ENCODE measurements at regions not wholly inside any gene's neighbourhood (a gene's known extent, or its start where the extent isn't known, plus 50 kb on each side); places are given as distances from the start of the nearest gene placed in this dataset.

DNA sequence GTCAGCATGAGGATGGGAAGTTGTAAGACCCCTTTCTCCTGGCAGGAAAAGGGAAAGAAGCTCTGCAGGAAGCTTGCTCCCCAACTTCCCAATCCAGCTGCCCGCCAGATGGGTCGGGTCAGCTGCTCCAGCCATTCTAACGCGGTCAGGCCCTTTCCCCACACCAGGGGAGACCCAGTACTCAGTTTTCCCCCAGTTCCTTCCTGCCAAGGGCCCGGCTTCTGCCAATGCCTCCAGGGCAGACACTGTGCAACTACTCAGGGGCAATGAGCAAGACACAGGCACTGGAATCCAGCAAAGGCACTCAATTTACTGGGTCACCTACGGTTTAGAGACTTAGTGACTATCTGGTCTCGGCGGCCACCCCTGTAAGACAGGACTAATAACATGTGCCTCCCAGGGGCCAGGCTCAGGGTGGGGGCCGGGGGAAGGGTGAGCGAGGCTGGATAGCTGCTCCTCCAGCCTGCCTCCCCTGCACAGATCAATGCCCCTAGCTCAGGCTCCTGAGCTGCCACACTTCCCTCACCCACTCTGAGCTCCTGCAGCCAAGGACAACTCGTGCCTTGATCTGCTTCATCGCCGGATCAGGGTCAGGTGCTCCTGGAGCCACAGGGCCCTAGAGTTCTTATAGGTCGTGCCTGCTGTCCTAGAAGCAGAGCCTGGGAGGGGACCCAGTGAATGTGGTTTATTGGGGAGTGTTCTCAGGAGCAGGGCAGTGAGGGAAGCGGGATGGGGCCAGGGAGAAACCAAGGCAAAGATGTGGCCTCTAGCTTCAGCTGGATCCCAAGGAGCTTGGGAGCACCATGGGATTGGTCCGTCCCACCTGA, 171.1 kb downstream of the ZFP36L2 start:
- no peak for DNase-seq (ENCODE audit: low read depth)

DNA sequence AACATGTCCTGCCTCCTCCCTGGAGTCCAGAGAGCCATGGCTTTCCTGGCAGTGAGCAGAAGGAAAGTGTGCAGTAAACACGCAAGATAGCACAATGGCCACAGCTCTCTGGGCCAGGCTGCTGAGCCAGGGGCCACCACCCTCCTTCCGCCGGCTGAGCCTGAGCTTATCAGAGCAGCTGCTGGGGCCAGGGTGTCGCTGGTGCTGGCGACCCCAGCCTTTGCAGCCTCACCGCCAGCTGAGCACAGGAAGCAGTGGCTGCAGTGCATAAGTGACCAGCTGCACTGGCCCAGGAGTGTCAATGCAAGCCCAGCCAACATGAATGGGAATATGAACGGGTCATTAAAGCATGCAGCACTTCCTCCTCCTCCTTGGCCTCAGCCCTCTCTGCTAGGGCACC, 172.0 kb downstream of the ZFP36L2 start:
- no peak for DNase-seq (ENCODE audit: low read depth)

DNA sequence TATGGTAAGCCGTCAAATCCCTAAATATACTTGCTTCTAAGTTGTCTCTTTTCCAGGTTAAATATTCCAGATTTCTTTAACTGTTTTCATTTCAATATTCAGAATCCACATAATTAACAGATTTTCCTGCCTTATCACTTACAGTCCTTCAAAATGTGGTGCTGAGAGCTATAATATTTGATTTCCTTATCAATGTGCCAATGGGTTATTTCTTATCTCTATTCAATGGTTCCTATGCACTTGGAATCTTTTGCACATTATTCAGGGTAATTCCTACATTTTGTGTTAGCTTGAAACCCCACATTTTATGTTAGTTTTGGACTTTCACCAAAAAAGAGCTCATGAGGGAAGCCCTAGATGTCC, 173.5 kb downstream of the ZFP36L2 start:
- no peak for DNase-seq (ENCODE audit: low read depth)

DNA sequence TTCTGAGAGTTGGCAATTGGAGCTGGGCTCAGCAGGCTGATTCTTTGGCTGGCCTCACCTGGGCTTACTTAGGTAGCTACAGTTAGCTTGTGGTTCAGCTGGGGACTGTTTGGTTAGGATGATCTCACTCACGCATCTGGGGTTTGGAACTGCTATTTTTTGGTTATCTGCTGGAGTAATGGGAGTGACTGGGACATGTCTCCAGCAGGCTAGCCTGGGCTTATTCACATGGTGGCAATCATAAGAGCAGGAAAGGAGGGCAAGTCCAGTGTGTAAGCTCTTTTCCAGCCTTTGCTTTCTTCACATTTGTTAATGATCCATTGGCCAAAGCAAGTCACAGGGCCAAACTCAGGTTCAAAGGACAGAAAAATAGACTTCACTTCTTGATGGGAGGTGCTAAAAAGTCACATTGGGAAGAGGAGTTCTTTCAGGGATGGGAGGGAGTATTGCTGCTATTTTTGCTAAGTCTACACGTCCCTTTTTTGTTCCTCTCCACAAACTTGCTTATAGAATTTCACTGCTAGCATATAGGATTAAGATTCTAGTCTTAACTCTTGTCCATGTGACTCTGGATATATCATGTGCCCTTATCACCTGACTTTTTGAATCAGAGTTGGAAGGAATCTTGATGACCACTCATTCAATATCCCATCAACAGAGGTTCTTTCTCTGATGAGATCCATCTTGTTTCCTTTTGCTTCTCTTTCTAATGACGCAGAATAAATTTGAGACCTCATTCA, 174.0 kb downstream of the ZFP36L2 start:
- no peak for DNase-seq (ENCODE audit: low read depth)

DNA sequence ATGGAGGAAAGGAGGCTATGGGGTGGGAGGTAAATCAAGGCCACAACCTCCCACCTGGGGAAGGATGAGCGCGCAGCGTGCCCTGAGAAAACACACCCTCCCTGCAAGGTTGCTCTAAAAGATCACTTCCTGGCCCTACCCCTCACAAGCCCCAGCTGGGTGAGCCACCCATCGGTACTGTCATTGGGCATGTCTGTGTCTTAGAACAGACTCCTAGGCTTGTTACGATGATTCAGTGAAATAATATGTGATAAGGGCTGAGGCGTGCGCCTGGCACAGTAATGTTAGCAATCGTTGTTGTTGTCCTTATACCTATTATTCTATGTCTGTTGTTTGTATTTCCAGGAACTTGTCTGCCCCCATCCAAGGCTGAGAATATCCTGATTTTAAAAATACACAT, 175.1 kb downstream of the ZFP36L2 start:
- peak; percentile 14 for DNase-seq (ENCODE audit: low read depth)

DNA sequence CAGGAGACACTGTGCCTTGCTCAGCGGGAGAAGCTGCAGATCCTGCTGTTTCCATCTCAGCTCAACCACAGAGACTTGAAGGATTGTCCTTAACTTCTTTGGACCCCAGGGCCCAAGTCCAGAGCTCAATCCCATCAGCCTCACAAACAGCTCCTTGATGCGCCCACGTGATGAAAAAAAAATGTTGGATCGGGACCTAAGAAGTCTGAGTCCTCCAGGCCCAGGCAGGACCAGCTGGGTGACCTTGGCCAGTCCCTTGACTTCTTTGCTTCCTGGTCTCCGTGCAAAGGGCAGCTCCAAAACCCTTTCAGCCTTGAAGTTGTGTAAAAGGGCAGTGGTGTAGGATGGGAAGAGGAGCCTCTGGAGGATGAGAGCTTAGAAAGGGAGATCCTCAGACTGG, 175.5 kb downstream of the ZFP36L2 start:
- DNase-seq (ENCODE audit: low read depth), result no peak

DNA sequence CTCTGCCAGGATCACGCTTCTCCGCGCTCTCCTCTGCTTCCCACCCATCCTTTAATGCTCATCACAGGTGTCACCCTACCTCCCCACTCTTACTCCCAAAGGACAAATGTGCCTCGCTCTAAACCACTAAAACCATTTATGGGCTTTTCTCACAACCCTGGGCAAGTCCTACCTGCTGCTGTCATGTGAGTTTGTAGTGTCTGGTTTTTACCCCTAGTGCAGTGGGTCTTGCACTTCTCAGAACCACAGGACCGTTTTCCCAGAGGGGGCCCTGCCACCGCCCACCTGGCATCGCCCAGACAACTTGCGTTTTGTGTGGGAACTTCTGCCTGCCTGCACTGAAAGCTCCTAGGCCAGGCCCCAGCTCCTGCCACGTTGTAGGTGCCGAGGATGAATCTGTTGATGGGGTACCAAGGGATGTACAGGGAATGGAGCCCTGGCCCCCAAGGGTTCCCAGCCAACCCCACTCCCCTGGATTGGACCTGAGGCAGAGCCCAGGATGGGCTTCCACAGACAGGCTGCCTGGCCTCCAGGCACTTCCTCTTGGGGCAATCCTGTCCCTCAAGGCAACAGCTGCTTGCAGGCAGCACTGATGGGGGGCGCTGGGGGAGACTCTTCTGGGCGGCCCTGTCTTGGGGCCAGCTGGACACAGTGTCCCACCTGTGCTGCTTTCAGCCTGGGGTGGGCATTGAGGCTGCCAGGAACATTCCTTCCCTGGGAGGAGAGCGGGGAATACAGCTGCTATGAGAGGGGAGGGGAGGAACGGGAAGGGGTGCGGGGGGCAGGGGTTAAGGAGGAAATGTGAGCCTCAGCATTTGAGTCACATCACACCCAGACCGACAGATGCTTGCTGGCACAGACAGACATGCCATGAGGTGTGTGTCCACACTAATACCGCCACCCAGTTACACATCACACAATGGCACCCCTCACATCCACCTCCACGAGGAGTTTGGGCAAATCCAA, 176.3 kb downstream of the ZFP36L2 start:
- DNase-seq (ENCODE audit: low read depth), result no peak

DNA sequence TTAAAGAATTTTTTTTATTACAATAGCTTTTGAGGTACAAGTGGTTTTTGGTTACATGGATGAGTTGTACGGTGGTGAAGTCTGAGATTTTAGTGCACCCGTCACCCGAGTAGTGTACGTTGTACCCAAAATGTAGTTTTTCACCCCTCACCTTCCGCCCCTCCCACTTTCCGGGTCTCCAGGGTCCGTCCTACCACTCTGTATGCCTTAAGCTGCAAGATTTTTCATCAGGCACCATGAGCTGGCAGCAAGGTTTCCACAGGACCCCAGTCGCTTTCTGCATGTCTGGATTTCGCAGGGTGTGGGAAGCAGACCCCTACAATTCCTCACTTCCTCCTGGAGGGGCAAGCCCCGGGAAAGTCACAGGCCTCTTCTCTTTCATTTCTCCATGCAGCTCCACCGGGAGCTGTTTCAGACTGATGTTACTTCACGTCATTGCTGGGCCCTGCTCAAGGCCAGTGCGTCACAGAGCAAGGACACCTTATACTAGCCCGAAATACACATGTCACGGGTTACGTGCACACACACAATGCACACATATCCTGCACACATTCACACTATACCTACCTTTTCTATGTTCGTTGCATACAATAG, 179.1 kb downstream of the ZFP36L2 start:
- DNase-seq (ENCODE audit: low read depth), result no peak

DNA sequence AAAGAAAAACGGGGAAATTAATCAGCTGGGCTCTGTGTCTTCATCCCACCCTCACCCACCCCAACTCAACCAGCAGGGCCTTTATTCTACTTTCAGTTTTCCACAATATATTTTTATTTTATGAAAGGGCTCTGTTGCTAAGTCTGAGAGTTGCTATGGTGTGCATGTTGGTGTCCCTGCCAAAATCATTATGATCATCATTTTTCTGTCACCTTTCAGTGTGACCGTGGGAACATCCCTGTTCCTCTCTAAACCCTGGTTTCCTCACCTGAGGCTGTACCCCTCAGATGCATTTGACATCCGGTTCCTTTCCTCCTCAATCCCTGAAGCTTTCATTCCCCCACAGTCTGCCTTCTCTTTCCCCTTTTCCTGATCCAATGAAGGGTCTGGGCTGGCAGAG, 180.5 kb downstream of the ZFP36L2 start:
- no peak for DNase-seq (ENCODE audit: low read depth)

DNA sequence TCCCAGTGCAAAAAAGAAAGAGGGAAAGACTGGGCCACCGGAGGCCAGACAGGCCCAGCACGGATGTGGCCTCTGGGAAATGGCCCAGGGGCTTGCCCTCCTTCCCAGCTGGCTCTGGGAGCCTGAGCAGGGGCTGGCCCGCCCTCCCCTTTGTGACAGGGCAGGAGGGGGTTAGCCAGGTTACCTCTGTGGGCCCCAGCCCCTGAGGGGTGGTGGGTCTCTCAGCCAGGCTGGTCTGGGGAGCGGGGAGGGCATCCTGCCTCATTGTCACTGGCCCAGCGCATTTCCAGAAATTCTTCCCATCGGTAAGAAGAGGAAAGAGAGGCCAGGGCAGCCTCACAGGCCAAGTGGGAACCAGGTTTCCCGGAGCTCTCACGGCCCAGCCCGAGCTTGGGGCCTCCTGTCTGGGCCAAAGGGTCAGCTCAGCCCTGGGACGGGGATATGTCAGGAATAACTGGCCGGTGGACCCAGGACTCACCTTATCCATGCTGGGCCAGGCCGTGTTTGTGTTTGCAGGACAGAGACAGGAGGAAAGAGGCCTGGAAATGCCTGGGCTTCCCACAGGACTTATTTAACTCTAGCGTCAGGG, 182.2 kb downstream of the ZFP36L2 start:
- no peak for DNase-seq (ENCODE audit: low read depth)

DNA sequence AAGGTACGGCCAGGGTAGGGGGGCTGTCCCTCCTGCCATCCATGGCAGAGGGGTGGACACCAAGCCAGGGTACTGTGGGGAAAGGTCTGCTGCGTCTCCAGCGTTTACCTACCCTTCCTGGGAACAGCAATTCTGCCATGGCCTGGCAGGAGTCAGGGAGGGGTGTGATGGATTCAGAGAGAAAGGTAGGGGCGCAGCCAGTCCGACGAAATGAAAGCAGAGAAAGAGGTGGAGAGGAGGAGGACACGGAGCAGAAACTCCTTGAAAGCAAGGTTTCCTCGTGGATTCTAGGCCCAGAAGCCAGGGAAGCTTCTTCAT, 182.9 kb downstream of the ZFP36L2 start:
- DNase-seq (ENCODE audit: low read depth), result no peak

DNA sequence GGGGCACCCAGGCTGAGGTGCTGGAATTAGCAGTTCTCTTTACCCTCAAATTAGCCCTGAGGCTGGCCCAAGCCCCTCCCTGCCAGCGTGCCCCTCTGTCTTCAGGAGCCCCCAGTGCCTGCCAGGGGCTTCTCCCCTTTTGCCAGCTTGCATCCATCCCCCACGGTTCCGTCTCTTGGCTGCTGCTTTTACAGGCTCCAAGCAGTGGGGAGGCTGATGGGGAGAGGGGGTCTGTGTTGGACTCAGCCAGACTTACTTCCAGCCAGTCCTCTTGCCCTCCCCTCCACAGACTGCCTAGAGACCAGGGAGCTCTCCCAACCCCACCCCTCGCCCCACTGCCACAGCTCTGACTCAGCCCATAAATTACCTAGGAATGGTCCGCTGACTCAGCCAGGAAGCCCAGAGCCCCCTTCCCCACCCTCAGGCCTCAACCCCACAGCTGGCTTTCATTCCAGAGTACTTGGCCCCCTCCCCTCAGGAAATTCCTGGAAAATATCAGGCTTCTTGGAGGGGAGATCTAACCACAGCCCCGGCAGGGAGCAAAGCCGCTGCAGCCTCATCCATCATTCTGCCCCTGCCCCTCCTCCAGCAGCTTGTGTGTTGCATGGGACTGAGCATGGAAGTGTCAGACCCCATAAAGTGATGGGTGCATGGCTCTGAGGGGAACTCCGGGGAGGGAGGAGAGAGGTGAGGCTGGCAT, 184.6 kb downstream of the ZFP36L2 start:
- DNase-seq (ENCODE audit: low read depth), result no peak

DNA sequence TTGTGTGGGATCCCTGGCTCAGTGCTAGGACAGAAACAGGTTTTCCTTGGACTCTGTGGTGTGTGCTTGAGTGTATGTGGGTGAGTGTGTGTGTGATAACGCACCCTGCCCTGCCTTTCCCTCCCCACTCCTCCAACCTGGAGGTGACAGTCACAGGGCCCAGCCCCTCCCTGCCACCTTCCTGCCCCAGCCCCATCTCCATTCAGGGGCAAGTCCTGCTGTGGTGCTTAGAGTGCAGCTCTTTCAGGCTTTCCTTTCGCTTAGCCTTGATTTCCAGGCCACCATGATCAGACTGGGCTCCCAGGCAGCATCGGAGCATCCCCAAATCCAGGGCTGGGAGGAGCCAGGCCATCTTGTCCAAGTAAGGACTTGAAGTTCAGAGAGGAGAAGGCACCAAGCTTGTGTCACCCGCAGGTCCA, 185.2 kb downstream of the ZFP36L2 start:
- no peak for DNase-seq (ENCODE audit: low read depth)

DNA sequence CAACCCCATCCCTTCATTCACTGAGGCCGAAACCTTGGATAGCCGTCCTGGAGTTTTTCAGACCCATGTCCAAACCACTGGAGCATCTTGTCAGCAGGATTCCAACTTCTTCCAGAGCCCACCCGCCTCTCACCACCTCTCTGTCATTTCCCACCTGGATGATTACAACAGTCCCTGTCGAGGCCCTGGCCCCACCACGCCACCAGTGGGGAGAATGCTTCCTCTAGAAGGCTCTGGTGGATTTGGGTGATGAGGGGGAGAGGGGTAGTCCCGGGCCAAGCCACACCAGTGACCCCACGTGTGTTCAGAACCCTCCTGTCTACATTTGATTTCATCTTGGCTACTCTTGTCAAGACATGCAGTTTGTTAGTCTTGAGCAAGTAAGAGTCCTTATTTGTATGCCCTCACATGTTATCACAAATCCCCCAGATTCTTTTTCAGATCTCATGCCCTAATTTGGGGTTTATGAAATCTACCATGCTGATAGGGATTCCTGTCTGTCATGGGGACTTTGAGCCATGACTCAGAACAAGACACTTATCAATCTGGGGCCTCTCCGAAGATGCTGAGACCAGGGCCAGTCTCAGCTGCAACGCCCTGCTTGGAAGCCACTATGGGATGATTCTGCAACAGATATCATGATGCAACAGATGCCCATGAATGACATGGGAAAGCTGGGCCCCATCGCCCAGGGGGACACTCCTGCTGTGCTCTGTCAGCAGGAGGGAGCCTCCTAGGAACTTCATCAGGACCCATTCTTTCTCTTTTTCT, 186.1 kb downstream of the ZFP36L2 start:
- DNase-seq (ENCODE audit: low read depth), result no peak

DNA sequence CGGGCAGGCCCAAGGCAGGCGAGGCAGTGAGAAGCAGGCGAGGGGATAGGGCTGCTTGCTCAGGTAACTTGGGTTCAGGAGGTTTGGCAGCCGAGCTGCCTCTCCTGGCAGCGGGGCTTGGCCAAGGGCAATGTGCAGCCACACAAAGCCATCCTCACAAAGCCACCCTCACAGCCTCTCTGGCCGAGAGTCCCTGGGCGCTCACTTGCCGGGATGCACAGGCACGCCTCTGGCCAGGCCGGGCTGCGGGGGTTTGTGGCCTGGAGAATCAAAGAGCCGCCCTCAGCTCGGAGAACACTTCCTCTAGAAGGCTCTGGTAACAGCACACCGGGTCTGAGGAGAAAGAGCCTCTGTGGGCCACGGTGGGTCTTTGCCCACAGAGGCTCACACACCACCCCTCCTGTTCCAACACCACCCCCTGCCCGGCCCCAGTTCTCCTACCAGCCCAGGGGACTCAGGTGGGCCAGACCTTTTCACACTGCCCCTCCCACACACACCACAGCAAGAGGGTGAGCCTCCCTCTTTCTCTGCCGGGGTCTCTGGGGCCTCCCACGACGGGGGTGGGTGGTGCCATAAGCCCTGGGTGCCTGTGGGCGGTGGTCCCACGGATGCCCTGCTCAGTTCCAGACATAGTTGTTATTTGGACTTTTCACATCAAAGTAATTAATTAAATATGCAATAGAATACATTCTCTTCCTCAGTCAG, 186.9 kb downstream of the ZFP36L2 start:
- DNase-seq (ENCODE audit: low read depth), result no peak

DNA sequence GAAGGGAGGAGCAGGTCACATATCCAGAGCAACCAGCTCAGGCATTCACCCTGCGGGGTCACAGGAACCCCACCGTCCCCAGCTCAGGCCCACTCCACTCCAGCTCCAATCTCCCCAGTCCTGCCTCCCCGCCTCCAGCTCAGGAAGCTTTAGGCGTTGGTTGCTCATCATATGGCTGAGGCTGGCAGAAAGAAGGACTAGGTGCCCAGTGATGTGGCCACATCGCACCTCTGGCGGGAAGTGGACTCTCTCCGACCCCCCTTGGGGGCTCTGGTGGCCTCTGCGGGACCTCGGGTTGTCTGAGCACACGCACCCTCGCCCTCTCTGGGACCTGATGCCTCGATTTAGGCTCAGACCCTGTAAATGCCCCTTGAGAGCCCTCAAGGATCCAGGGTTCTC, 187.7 kb downstream of the ZFP36L2 start:
- no peak for DNase-seq (ENCODE audit: low read depth)

DNA sequence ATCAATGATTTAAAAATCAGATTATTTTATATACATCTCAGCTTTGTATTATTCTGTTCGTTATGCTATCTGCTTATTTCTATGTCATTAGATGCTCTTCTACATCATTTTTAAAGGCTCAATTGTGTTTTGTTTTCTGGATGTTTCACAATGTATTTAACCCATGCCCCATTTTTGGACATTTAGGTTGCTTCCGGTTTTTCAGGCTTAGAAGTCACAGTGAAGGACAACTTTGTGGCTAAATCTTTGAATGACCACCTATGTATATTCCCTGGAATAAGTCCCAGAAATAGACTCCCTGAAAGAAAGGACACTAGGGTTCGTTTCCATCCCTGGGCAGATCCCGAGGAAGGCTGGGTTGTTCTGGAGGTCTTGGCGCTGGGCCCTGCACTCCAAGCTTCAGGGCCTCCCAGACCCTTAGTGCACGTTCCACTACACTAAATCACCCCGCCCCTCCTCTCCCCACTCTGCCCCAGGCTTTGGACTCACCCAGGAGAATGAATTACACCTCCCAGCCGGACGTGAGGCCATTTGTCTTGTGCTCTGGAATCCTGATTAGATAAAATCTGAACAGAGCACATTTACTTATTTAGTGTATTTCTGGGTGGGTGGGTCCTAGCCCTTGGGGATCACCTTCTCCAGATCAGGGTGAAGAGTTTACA, 188.2 kb downstream of the ZFP36L2 start:
- no peak for DNase-seq (ENCODE audit: low read depth)

DNA sequence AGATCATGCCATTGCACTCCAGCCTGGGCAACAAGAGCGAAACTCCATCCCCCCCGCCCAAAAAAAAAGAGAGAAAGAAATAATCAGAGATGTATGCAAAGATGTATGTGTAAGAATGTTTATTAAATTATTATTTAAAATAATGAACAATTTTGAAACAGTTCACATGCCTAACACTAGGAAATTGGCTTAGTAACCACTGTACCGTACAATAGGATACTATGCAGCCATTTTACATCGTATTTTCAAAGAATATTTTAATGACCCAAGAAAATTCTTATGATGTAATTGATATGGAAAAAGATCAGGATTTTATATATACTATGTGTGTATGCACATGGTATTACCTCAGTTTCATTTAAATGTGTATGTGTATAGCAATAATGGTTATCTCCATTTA, 190.5 kb downstream of the ZFP36L2 start:
- DNase-seq (ENCODE audit: low read depth), result no peak

DNA sequence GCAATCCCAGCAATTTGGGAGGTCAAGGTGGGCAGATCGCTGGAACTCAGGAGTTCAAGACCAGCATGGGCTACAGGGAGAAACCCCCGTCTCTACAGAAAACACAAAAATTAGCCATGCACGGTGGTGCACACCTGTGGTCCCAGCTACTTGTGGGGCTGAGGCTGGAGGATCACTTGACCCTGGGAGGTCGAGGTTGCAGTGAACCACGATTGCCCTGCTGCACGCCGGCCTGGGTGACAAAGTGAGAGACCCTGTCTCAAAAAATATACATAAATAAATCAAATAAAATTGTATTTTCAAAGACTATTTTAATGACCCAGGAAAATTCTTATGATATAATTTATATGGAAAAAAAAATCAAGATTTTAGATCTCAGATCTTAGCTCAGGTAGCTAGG, 191.5 kb downstream of the ZFP36L2 start:
- DNase-seq (ENCODE audit: low read depth), result no peak
